HG03097 (cell line): ENCODE measurements at regions not wholly inside any gene's neighbourhood (a gene's known extent, or its start where the extent isn't known, plus 50 kb on each side); places are given as distances from the start of the nearest gene placed in this dataset.
"Not testable (repeated sequence)": the region's sequence is repeated elsewhere in the genome, so short reads cannot be mapped to it uniquely, and the experiment has no call there.

Experiments
- ATAC-seq: cut with Tn5 transposase; IDR thresholded peaks from one replicate; pipeline ENCODE4 v1.9.1; 2021; ENCODE audit not compliant: unreplicated experiment, low FRiP score

- not testable (repeated sequence) for ATAC-seq
Measured at GRCh38 chr5:167391286-167391685, 900.2 kb upstream of the WWC1 start.

GRCh38 chr5:167392240-167392639, 899.2 kb upstream of the WWC1 start:
- no peak for ATAC-seq

- ATAC-seq, result no peak
Measured at GRCh38 chr5:167393358-167393757, 898.1 kb upstream of the WWC1 start.

GRCh38 chr5:167402671-167403070, 888.8 kb upstream of the WWC1 start:
- ATAC-seq, result no peak

GRCh38 chr5:167406513-167406912, 884.9 kb upstream of the WWC1 start:
- no peak for ATAC-seq

GRCh38 chr5:167412556-167412955, 878.9 kb upstream of the WWC1 start:
- no peak for ATAC-seq

GRCh38 chr5:167413506-167413905, 877.9 kb upstream of the WWC1 start:
- ATAC-seq, result no peak

GRCh38 chr5:167414611-167415010, 876.8 kb upstream of the WWC1 start:
- ATAC-seq, result no peak

- no peak for ATAC-seq
Measured at GRCh38 chr5:167415779-167416746, 875.4 kb upstream of the WWC1 start.

- no peak for ATAC-seq
Measured at GRCh38 chr5:167417662-167418061, 873.8 kb upstream of the WWC1 start.

- no peak for ATAC-seq
Measured at GRCh38 chr5:167425161-167425560, 866.3 kb upstream of the WWC1 start.

GRCh38 chr5:167426501-167426900, 864.9 kb upstream of the WWC1 start:
- ATAC-seq, result no peak

GRCh38 chr5:167427641-167428040, 863.8 kb upstream of the WWC1 start:
- ATAC-seq, result not testable (repeated sequence)

- no peak for ATAC-seq
Measured at GRCh38 chr5:167440846-167441245, 850.6 kb upstream of the WWC1 start.

GRCh38 chr5:167442922-167443321, 848.5 kb upstream of the WWC1 start:
- ATAC-seq, result no peak

- ATAC-seq, result no peak
Measured at GRCh38 chr5:167447466-167448375, 843.7 kb upstream of the WWC1 start.

- no peak for ATAC-seq
Measured at GRCh38 chr5:167448376-167448775, 843.1 kb upstream of the WWC1 start.

GRCh38 chr5:167451076-167451475, 840.4 kb upstream of the WWC1 start:
- no peak for ATAC-seq

- no peak for ATAC-seq
Measured at GRCh38 chr5:167452136-167452535, 839.3 kb upstream of the WWC1 start.

- no peak for ATAC-seq
Measured at GRCh38 chr5:167453246-167454030, 838.0 kb upstream of the WWC1 start.

GRCh38 chr5:167458412-167458811, 833.0 kb upstream of the WWC1 start:
- ATAC-seq, result no peak
